HG02642 (cell line): ENCODE measurements at regions not wholly inside any gene's neighbourhood (a gene's known extent, or its start where the extent isn't known, plus 50 kb on each side); places are given as distances from the start of the nearest gene placed in this dataset.
"Not testable (repeated sequence)": the region's sequence is repeated elsewhere in the genome, so short reads cannot be mapped to it uniquely, and the experiment has no call there.

Experiments used
- ATAC-seq: cut with Tn5 transposase; IDR thresholded peaks from one replicate; pipeline ENCODE4 v1.9.1; 2021; ENCODE audit warnings: mild to moderate bottlenecking; ENCODE audit not compliant: unreplicated experiment, poor library complexity

GRCh38 chr18:70578480-70578879, 289.6 kb downstream of the SOCS6 start:
- no peak for ATAC-seq

DNA sequence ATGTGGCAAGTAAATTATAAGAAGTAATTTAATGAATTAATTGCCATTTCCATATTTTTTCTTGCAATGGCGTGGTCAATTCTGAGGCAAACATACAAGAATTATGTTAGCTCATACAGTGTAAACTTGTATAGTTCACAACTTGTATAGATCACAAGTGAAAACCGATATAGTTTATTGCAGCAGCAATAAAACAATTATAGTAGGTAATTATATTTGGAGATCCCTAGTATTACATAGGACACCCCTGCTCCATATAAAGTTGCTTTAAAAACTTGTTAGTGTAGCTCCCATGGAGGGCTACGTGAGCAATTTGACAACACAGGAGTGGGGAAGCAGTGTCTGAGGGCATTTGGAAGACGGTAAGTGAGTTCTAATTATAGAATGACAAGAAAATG, 288.2 kb downstream of the SOCS6 start:
- ATAC-seq: no peak

GRCh38 chr18:70576276-70577022, 287.6 kb downstream of the SOCS6 start:
- ATAC-seq: no peak

DNA sequence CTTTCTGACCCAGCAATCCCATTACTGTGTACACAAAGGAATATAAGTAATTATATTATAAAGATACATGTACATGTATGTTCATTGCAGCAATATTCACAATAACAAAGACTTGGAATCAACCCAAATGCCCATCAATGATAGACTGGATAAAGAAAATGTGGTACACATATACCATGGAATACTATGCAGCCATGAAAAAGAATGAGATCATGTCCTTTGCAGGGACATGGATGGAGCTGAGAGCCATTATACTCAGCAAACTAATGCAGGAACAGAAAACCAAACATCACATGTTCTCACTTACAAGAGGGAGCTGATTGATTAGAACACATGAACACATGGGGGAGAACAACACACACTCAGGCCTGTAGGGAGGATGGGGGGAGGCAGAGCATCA, 286.1 kb downstream of the SOCS6 start:
- ATAC-seq: not testable (repeated sequence)

GRCh38 chr18:70569647-70570046, 280.8 kb downstream of the SOCS6 start:
- ATAC-seq: not testable (repeated sequence)

DNA sequence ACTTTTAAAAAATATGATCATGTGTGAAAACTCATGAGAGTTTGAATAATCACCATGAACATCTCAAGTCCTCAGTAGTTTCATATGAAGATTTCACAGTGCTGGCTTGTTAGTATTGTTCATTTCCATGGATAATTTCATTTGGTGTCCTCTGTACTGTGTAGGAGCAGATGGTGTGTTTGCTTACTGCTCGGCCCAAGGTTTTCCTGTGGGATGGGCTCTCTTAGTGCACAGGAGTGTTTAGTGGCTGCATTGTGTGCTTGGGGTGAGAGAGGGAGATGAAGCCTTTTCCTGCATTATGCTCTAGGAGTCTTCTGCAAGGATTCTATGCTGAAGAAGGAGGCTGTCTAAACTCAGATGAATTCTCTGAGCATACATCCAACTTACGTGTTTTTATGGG, 270.6 kb downstream of the SOCS6 start:
- ATAC-seq: no peak

- no peak for ATAC-seq
Observed at GRCh38 chr18:70558371-70558770, 269.5 kb downstream of the SOCS6 start.

DNA sequence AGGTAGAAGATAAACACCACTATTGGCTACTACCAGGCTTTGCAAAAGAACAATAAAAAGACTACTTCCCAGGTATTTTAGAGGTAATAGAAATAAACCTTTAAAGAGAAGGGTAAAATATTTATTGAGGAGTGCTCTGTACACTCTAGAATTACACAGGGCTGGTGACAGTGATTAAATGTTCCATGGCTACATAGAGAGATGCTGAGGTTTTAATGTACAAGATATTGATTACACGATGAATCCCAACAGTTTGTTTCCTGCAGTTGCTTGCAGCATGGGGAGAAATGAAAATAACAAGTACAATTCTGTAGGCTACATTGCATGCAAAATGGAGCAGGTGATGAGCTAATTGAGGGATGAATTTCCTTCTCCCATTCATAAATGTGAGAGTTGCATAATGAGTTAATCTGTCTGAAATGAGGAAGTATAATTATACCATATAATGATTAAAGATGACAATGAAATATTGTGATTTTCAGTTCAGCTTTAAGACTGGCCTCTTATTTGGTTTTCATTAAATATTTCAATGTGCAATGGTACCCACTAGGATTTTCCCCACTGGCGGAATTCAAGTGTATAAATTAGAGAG, 266.1 kb downstream of the SOCS6 start:
- ATAC-seq: no peak

DNA sequence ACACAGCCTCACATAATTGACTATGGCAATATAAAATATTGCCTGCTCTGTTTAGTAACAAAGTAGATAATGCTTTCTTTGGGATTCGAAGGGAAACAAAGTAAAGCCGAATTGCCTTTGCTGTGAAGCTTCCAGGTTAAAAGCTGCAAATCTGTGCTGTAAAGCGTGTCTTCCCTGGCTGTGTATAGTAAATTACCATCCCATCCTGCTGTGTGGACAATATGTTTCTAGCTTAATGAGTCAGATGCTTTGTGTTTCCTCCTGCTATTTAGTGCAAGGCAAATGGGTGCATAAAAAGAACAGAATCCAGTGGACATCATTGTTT, 265.1 kb downstream of the SOCS6 start:
- no peak for ATAC-seq

- ATAC-seq: no peak
Observed at GRCh38 chr18:70553245-70553935, 264.5 kb downstream of the SOCS6 start.

GRCh38 chr18:70536370-70537062, 247.7 kb downstream of the SOCS6 start:
- no peak for ATAC-seq

GRCh38 chr18:70535041-70535440, 246.2 kb downstream of the SOCS6 start:
- ATAC-seq: no peak

- ATAC-seq: not testable (repeated sequence)
Observed at GRCh38 chr18:70525322-70525721, 236.5 kb downstream of the SOCS6 start.

DNA sequence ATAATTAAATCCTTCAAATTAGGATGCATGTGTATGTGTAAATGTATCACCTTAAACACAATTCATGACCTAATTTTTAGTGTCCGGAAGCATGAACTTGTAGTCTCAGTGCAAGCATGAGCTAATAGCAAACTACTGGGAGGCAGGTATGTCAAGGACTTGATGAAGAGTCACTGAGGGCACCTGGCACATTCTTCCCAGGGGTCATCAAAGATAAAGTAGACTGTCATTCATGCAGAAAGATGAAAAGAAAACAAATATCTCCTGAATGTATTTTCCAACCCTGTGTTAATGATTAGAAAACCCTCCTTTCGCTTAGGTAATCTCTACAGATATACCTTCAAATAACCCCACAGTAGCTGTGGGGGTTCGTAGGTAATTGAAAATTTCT, 234.9 kb downstream of the SOCS6 start:
- no peak for ATAC-seq

DNA sequence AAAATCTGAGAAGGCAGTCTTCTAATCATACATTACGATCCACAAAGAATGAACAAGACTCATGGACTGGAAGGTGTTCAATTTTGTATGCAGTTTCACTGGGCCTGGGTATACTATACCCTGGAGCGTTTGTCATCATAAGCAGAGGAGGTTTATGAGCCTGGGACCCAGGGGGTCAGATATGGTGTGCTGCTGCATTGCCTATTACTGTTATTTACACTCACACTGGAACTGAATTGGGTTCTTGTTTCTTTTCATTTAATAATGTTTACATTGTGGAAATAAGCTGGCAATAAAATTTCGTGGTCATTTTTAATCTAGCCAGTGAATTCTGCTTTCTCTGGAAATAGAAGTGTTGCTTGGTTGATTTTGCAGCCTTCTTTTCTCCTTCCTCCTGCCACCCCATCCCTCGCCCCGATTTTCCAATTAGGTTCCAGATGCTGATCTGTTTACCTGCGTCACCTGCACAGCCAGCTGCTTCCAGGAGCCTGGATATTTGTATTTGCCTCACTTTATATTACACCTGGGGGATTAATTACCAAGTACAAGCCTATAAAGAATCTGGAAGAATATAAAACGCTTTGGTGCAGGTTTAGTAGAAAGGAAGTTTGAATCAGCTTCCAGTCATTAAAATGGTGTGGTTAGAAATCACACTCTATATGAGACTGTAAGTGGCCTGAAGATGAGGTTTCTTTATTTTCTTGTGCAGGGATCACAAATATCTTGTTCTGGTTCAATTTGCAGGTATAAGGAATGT, 234.4 kb downstream of the SOCS6 start:
- ATAC-seq: no peak

DNA sequence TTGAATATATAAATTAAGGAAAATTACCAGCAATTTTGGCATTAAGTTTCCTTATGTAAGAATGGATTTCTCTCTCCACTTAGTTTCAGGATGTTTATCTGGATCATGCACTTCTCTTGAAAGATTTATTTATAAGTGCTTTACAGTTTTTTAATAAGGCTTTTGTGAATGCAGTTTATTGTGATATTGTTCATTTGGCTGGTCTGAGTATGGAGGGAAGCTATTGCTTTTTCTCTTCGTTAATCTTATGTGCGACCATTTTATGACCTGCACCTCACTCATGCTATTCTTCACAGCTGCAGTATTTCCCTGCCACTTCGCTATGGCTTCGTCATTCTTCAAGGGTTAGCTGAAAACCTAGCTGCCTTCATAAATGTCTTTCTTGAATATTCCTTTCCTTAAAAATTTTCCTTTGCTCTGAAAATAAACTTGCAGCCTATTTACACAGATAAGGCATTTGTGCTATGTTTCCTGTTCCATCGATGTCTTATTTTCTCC, 233.4 kb downstream of the SOCS6 start:
- no peak for ATAC-seq

DNA sequence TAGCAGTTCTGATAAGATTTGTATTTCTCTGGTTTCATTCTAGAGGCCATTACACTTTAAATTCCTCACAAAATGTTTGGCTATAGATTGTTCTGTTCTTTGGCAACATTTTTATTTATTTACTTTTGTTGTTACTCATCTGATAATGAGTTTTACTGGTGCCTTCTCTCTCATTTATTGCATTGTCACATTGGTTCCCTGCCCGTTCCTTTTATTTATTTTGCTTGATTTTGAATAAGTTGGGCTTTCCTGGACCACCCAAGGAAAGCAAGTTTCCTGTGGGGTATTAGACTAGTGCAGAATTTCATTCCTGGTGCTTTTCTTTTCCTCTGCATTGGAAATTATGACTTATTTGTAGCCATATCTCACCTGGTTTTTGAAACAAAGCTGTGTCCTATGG, 232.0 kb downstream of the SOCS6 start:
- no peak for ATAC-seq

- no peak for ATAC-seq
Observed at GRCh38 chr18:70513502-70514171, 224.8 kb downstream of the SOCS6 start.

GRCh38 chr18:70507970-70508369, 219.1 kb downstream of the SOCS6 start:
- no peak for ATAC-seq

GRCh38 chr18:70506511-70506910, 217.7 kb downstream of the SOCS6 start:
- ATAC-seq: no peak
